ENCODE measurements at regions not wholly inside any gene's neighbourhood (a gene's known extent, or its start where the extent isn't known, plus 50 kb on each side); places are given as distances from the start of the nearest gene placed in this dataset.

GRCh38 chr3:1945698-1946097, 153.0 kb upstream of the CNTN4 start:
- TF ChIP-seq CTCF (IDR thresholded peaks at IDR 0.05; ENCODE audit: low read depth, low read length), result no peak
- no peak for TF ChIP-seq POLR2A (IDR thresholded peaks at IDR 0.05; ENCODE audit: extremely low read depth, insufficient read length)
- TF ChIP-seq MAX (IDR thresholded peaks at IDR 0.05; ENCODE audit: low read depth, low read length), result no peak
